ENCODE measurements at regions not wholly inside any gene's neighbourhood (a gene's known extent, or its start where the extent isn't known, plus 50 kb on each side); places are given as distances from the start of the nearest gene placed in this dataset.

- no peak overlapping the region for H3K4me3 ChIP-seq (ENCODE audit: low read depth, low read length)
Observed at GRCh38 chr12:115405471-115405860, 721.5 kb upstream of the TBX3 start.

GRCh38 chr12:115404761-115405470 is 720.9 kb upstream of the TBX3 start:
- Histone ChIP-seq H3K79me1 (ENCODE audit: low read length) (no peaks in the 10 kb centered on the region), H3K4me1 (ENCODE audit: control insufficient read depth in 1 of 2, insufficient read depth in 2 of 2, low read length in 2 of 2) (peaks cover 4 to 9% of the 10 kb centered on the region in 2 experiments), H4K12ac (ENCODE audit: low read depth, low read length) (no peak overlapping the region), H2BK5ac (ENCODE audit: low read depth, low read length, poor library complexity) (peak overlapping the region; percentile 9), H3K4me2 (ENCODE audit: low read length) (no peak overlapping the region), H2BK120ac (ENCODE audit: insufficient read depth, low read length, poor library complexity) (peak overlapping the region; percentile 95), H2AFZ (ENCODE audit: insufficient read depth, low read length, poor library complexity) (no peak overlapping the region), H3K36me3 (ENCODE audit: control insufficient read depth in 1 of 2, insufficient read depth in 2 of 2, low read length in 2 of 2) (no peaks in the 10 kb centered on the region), H3K23ac (ENCODE audit: low read length) (no peak overlapping the region), H4K91ac (ENCODE audit: low read depth, low read length) (peak overlapping the region; percentile 19), H3K79me2 (ENCODE audit: control insufficient read depth, insufficient read depth, low read length, poor library complexity) (no peaks in the 10 kb centered on the region), H2AK5ac (ENCODE audit: low read length) (peak overlapping the region; percentile 72), H3K9ac (ENCODE audit: low read length) (no peak overlapping the region), H3K27ac (ENCODE audit: low read depth, low read length) (peak overlapping the region; percentile 40), H3K9me3 (ENCODE audit: insufficient read depth, low read depth, low read length) (peaks cover 2% of the 10 kb centered on the region), H2BK12ac (ENCODE audit: low read length) (peak overlapping the region; percentile 41), H3K4me3 (ENCODE audit: low read depth, low read length) (no peak overlapping the region), H3K4ac (ENCODE audit: low read depth, low read length) (no peak overlapping the region), H3K27me3 (ENCODE audit: insufficient read depth, low read length) (no peaks in the 10 kb centered on the region), H3K14ac (ENCODE audit: low read length) (peak overlapping the region; percentile 35), H3K18ac (ENCODE audit: low read length) (no peak overlapping the region), H4K8ac (ENCODE audit: low read depth, low read length) (peak overlapping the region; percentile 3)
- WGBS (ENCODE audit: extremely low coverage, insufficient coverage, insufficient read length), result no CpG with 5 or more reads among the region's 9 CpGs
- DNase-seq, result peak; percentile 37 to 64

More at GRCh38 chr12:115405471-115405860, 721.5 kb upstream of the TBX3 start:
- Histone ChIP-seq H3K18ac (ENCODE audit: low read length) (no peak overlapping the region), H3K27ac (ENCODE audit: low read depth, low read length) (no peak overlapping the region), H3K36me3 (ENCODE audit: control insufficient read depth in 1 of 2, insufficient read depth in 2 of 2, low read length in 2 of 2) (no peaks in the 10 kb centered on the region), H3K23ac (ENCODE audit: low read length) (no peak overlapping the region), H3K4me1 (ENCODE audit: control insufficient read depth in 1 of 2, insufficient read depth in 2 of 2, low read length in 2 of 2) (peaks cover 4 to 9% of the 10 kb centered on the region in 2 experiments), H2BK5ac (ENCODE audit: low read depth, low read length, poor library complexity) (no peak overlapping the region), H2AFZ (ENCODE audit: insufficient read depth, low read length, poor library complexity) (no peak overlapping the region), H3K79me2 (ENCODE audit: control insufficient read depth, insufficient read depth, low read length, poor library complexity) (no peaks in the 10 kb centered on the region), H3K14ac (ENCODE audit: low read length) (no peak overlapping the region), H3K4ac (ENCODE audit: low read depth, low read length) (no peak overlapping the region), H4K8ac (ENCODE audit: low read depth, low read length) (no peak overlapping the region), H3K4me2 (ENCODE audit: low read length) (no peak overlapping the region), H2BK12ac (ENCODE audit: low read length) (no peak overlapping the region), H2BK120ac (ENCODE audit: insufficient read depth, low read length, poor library complexity) (no peak overlapping the region), H3K9ac (ENCODE audit: low read length) (no peak overlapping the region), H2AK5ac (ENCODE audit: low read length) (no peak overlapping the region), H3K79me1 (ENCODE audit: low read length) (no peaks in the 10 kb centered on the region), H4K91ac (ENCODE audit: low read depth, low read length) (no peak overlapping the region), H3K9me3 (ENCODE audit: insufficient read depth, low read depth, low read length) (peaks cover 2% of the 10 kb centered on the region), H3K27me3 (ENCODE audit: insufficient read depth, low read length) (no peaks in the 10 kb centered on the region), H4K12ac (ENCODE audit: low read depth, low read length) (no peak overlapping the region)
- no peak for DNase-seq
- WGBS (ENCODE audit: extremely low coverage, insufficient coverage, insufficient read length), result no CpG with 5 or more reads among the region's 4 CpGs

- WGBS (ENCODE audit: extremely low coverage, insufficient coverage, insufficient read length), result no CpG with 5 or more reads among the region's 5 CpGs
- peak overlapping the region; percentile 27 for H2BK12ac ChIP-seq (ENCODE audit: low read length)
- no peak overlapping the region for H3K23ac ChIP-seq (ENCODE audit: low read length)
Observed at GRCh38 chr12:115403689-115404088, 719.7 kb upstream of the TBX3 start.

GRCh38 chr12:115403253-115403652 is 719.3 kb upstream of the TBX3 start:
- H3K9ac ChIP-seq (ENCODE audit: low read length), result no peak overlapping the region
- no peak overlapping the region for H2AFZ ChIP-seq (ENCODE audit: insufficient read depth, low read length, poor library complexity)
- no peaks in the 10 kb centered on the region for H3K27me3 ChIP-seq (ENCODE audit: insufficient read depth, low read length)
- no CpG with 5 or more reads among the region's 2 CpGs for WGBS (ENCODE audit: extremely low coverage, insufficient coverage, insufficient read length)
- no peak overlapping the region for H3K4ac ChIP-seq (ENCODE audit: low read depth, low read length)
- no peak for DNase-seq
- no peak overlapping the region for H4K8ac ChIP-seq (ENCODE audit: low read depth, low read length)
- no peak overlapping the region for H3K4me2 ChIP-seq (ENCODE audit: low read length)
- no peak overlapping the region for H2BK5ac ChIP-seq (ENCODE audit: low read depth, low read length, poor library complexity)
- H3K4me1 ChIP-seq (ENCODE audit: control insufficient read depth in 1 of 2, insufficient read depth in 2 of 2, low read length in 2 of 2), result peaks cover 4 to 12% of the 10 kb centered on the region in 2 experiments
- no peak overlapping the region for H3K23ac ChIP-seq (ENCODE audit: low read length)
- H4K91ac ChIP-seq (ENCODE audit: low read depth, low read length), result no peak overlapping the region
- no peak overlapping the region for H4K12ac ChIP-seq (ENCODE audit: low read depth, low read length)
- H3K79me2 ChIP-seq (ENCODE audit: control insufficient read depth, insufficient read depth, low read length, poor library complexity), result no peaks in the 10 kb centered on the region
- no peaks in the 10 kb centered on the region for H3K36me3 ChIP-seq (ENCODE audit: control insufficient read depth in 1 of 2, insufficient read depth in 2 of 2, low read length in 2 of 2)
- no peak overlapping the region for H3K4me3 ChIP-seq (ENCODE audit: low read depth, low read length)
- H3K79me1 ChIP-seq (ENCODE audit: low read length), result no peaks in the 10 kb centered on the region
- no peak overlapping the region for H3K27ac ChIP-seq (ENCODE audit: low read depth, low read length)
- H3K18ac ChIP-seq (ENCODE audit: low read length), result no peak overlapping the region
- peaks cover 2% of the 10 kb centered on the region for H3K9me3 ChIP-seq (ENCODE audit: insufficient read depth, low read depth, low read length)
- H2BK12ac ChIP-seq (ENCODE audit: low read length), result no peak overlapping the region
- H3K14ac ChIP-seq (ENCODE audit: low read length), result no peak overlapping the region
- H2AK5ac ChIP-seq (ENCODE audit: low read length), result no peak overlapping the region
- no peak overlapping the region for H2BK120ac ChIP-seq (ENCODE audit: insufficient read depth, low read length, poor library complexity)

More at GRCh38 chr12:115403689-115404088, 719.7 kb upstream of the TBX3 start:
- Histone ChIP-seq H3K4me3 (ENCODE audit: low read depth, low read length) (no peak overlapping the region), H3K18ac (ENCODE audit: low read length) (no peak overlapping the region), H2BK5ac (ENCODE audit: low read depth, low read length, poor library complexity) (no peak overlapping the region), H3K27me3 (ENCODE audit: insufficient read depth, low read length) (no peaks in the 10 kb centered on the region), H3K27ac (ENCODE audit: low read depth, low read length) (no peak overlapping the region), H2AFZ (ENCODE audit: insufficient read depth, low read length, poor library complexity) (no peak overlapping the region), H3K4me1 (ENCODE audit: control insufficient read depth in 1 of 2, insufficient read depth in 2 of 2, low read length in 2 of 2) (peaks cover 4 to 9% of the 10 kb centered on the region in 2 experiments), H4K12ac (ENCODE audit: low read depth, low read length) (no peak overlapping the region), H3K4ac (ENCODE audit: low read depth, low read length) (no peak overlapping the region), H4K91ac (ENCODE audit: low read depth, low read length) (no peak overlapping the region), H3K79me1 (ENCODE audit: low read length) (no peaks in the 10 kb centered on the region), H4K8ac (ENCODE audit: low read depth, low read length) (no peak overlapping the region), H3K9ac (ENCODE audit: low read length) (no peak overlapping the region), H3K79me2 (ENCODE audit: control insufficient read depth, insufficient read depth, low read length, poor library complexity) (no peaks in the 10 kb centered on the region), H2AK5ac (ENCODE audit: low read length) (no peak overlapping the region), H2BK120ac (ENCODE audit: insufficient read depth, low read length, poor library complexity) (no peak overlapping the region), H3K4me2 (ENCODE audit: low read length) (no peak overlapping the region), H3K14ac (ENCODE audit: low read length) (no peak overlapping the region), H3K9me3 (ENCODE audit: insufficient read depth, low read depth, low read length) (peaks cover 2% of the 10 kb centered on the region), H3K36me3 (ENCODE audit: control insufficient read depth in 1 of 2, insufficient read depth in 2 of 2, low read length in 2 of 2) (no peaks in the 10 kb centered on the region)
- DNase-seq, result no peak

Measured in trophoblast cell (in vitro differentiated cells and primary cell).